ENCODE measurements at regions not wholly inside any gene's neighbourhood (a gene's known extent, or its start where the extent isn't known, plus 50 kb on each side); places are given as distances from the start of the nearest gene placed in this dataset.

DNA sequence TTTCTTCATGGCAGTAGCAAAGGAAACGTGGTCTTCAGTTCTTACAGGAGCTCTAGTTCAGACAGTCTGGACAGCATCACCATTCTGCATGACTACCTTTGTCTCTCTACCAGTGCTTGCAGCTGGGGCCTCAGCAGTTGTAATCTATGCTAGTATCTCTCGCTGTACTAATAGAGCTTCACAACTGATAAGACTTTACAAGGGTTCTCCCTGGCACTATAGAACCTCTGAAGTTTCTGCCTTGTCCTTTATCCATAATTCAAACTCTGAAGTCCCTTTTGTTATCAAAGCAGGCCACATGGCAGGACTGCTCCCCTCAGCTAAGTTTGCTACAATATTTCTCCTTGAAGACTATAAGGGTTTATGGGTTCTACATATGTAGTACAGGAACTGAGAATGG lies 842.1 kb upstream of the ADGRB3 start:
- ChIA-PET POLR2A (ENCODE audit: partially characterized antibody) (no interaction called here), CTCF (ENCODE audit: partially characterized antibody) (no interaction called here)
- DNase-seq (ENCODE audit: low read depth in 1 of 2, low spot score in 2 of 2) = no peak
- WGBS, 2 experiments (ENCODE audit: extremely low coverage in 1 of 2, insufficient coverage in 1 of 2, insufficient read length in 1 of 2, insufficient replicate concordance in 2 of 2, low coverage in 1 of 2, low lambda C conversion rate in 2 of 2, missing lambda C conversion rate in 1 of 2) = 96% methylated on average over 2 of the region's 2 CpGs; no CpG with 5 or more reads in 1 of the 2 experiments
- H2BK120ac ChIP-seq (replicated peaks; ENCODE audit: low read depth, low read length) = no peak overlapping the region
- no peak overlapping the region for H3K27ac ChIP-seq (ENCODE audit: low read depth, low read length)
- no peak overlapping the region for H4K8ac ChIP-seq (ENCODE audit: extremely low read depth, insufficient read depth, low read length)
- no peak overlapping the region for H3K23ac ChIP-seq (ENCODE audit: insufficient read length)
- no peak overlapping the region for H3K4me2 ChIP-seq (ENCODE audit: insufficient read depth in 1 of 2, low read depth in 2 of 2, low read length in 2 of 2)
- FAIRE-seq = no peak
- no peaks in the 10 kb centered on the region for H3K27me3 ChIP-seq (replicated peaks in 1 of 4; ENCODE audit: control insufficient read depth in 3 of 4, extremely low read depth in 1 of 4, insufficient read depth in 3 of 4, low read length in 3 of 4)
- no peaks in the 10 kb centered on the region for H3K9me3 ChIP-seq (ENCODE audit: insufficient read depth in 2 of 2, low read depth in 1 of 2, low read length in 1 of 2)
- no peak overlapping the region for H3K4me3 ChIP-seq (ENCODE audit: extremely low read depth in 1 of 4, insufficient read depth in 2 of 4, low read depth in 3 of 4, low read length in 4 of 4)
- H3K56ac ChIP-seq (replicated peaks; ENCODE audit: insufficient read length, low read depth, low read length) = no peak overlapping the region
- no peaks in the 10 kb centered on the region for H4K20me1 ChIP-seq (replicated peaks in 1 of 2; ENCODE audit: control insufficient read depth in 1 of 2, insufficient read depth in 2 of 2, low read length in 2 of 2)
- no peak overlapping the region for H4K5ac ChIP-seq (ENCODE audit: insufficient read length, low read depth, low read length)
- H2BK5ac ChIP-seq (ENCODE audit: low read depth, low read length) = no peak overlapping the region
- peaks cover 0 to 4% (median 0%) of the 10 kb centered on the region in 4 experiments; a peak in 2 of 7 replicates for H3K4me1 ChIP-seq (replicated peaks in 1 of 4; ENCODE audit: control insufficient read depth in 3 of 4, insufficient read depth in 4 of 4, low read length in 3 of 4)
- H3K9ac ChIP-seq (replicated peaks in 1 of 4; ENCODE audit: extremely low read depth in 1 of 4, low read depth in 3 of 4, low read length in 3 of 4) = no peak overlapping the region
- H2BK12ac ChIP-seq (ENCODE audit: low read depth, low read length) = no peak overlapping the region
- H3K23me2 ChIP-seq (ENCODE audit: low read depth, low read length) = no peaks in the 10 kb centered on the region
- no peak overlapping the region for H3K4ac ChIP-seq (replicated peaks; ENCODE audit: insufficient read length, low read depth, low read length)
- H3K79me1 ChIP-seq (ENCODE audit: low read depth, low read length) = no peaks in the 10 kb centered on the region
- H3K79me2 ChIP-seq (ENCODE audit: control insufficient read depth in 1 of 2, insufficient read depth in 2 of 2, low read length in 2 of 2) = no peaks in the 10 kb centered on the region
- H3K14ac ChIP-seq (ENCODE audit: insufficient read length) = no peak overlapping the region
- H2AFZ ChIP-seq (ENCODE audit: low read length) = peak overlapping the region; percentile 23; the same call in 1 of the 2 replicates
- no peak overlapping the region for H2AK5ac ChIP-seq (ENCODE audit: low read depth, low read length)
- no peak overlapping the region for H2BK15ac ChIP-seq (ENCODE audit: low read length)
- H3K18ac ChIP-seq (ENCODE audit: extremely low read depth, low read length) = no peak overlapping the region
- no peaks in the 10 kb centered on the region for H3K36me3 ChIP-seq (ENCODE audit: control insufficient read depth in 2 of 4, insufficient read depth in 4 of 4, low read length in 3 of 4)
- no peak overlapping the region for H2BK20ac ChIP-seq (ENCODE audit: low read length)
- H4K91ac ChIP-seq (replicated peaks; ENCODE audit: insufficient read length, low read length) = no peak overlapping the region
- TF ChIP-seq SAP30 (IDR thresholded peaks at IDR 0.05; ENCODE audit: insufficient read depth, insufficient replicate concordance, low read length) = no peak
- no peak for TF ChIP-seq CHD2 (IDR thresholded peaks at IDR 0.05; ENCODE audit: low read length)
- TF ChIP-seq KDM1A (IDR thresholded peaks at IDR 0.05; ENCODE audit: borderline replicate concordance, low read length) = no peak
- no peak for TF ChIP-seq ZNF274 (IDR thresholded peaks at IDR 0.05; ENCODE audit: borderline replicate concordance, extremely low read depth, low read length)
- no peak for TF ChIP-seq EP300 (IDR thresholded peaks at IDR 0.05; ENCODE audit: borderline replicate concordance in 1 of 2, low read depth in 2 of 2, low read length in 2 of 2)
- no peak for TF ChIP-seq YY1 (IDR thresholded peaks at IDR 0.05; ENCODE audit: low read depth, low read length)
- TF ChIP-seq EZH2 (IDR thresholded peaks at IDR 0.05; ENCODE audit: low read depth, low read length, severe bottlenecking) = no peak
- no peak for TF ChIP-seq NRF1 (IDR thresholded peaks at IDR 0.05; ENCODE audit: low read depth, low read length)
- no peak for TF ChIP-seq JUN (IDR thresholded peaks at IDR 0.05; ENCODE audit: low read depth, low read length)
- TF ChIP-seq, protein P1, sequence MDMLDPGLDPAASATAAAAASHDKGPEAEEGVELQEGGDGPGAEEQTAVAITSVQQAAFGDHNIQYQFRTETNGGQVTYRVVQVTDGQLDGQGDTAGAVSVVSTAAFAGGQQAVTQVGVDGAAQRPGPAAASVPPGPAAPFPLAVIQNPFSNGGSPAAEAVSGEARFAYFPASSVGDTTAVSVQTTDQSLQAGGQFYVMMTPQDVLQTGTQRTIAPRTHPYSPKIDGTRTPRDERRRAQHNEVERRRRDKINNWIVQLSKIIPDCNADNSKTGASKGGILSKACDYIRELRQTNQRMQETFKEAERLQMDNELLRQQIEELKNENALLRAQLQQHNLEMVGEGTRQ (IDR thresholded peaks at IDR 0.05; ENCODE audit: low read length) = no peak
- TF ChIP-seq SIX5 (IDR thresholded peaks at IDR 0.05; ENCODE audit: low read depth, low read length) = no peak
- no peak for TF ChIP-seq MAFK (IDR thresholded peaks at IDR 0.05; ENCODE audit: low read depth, low read length)
- no peak for TF ChIP-seq POLR2AphosphoS5 (IDR thresholded peaks at IDR 0.05; ENCODE audit: low read depth, low read length)
- TF ChIP-seq SUZ12 (IDR thresholded peaks at IDR 0.05; ENCODE audit: low read length) = no peak
- TF ChIP-seq TCF12 (IDR thresholded peaks at IDR 0.05; ENCODE audit: low read depth, low read length) = no peak

All from H1 (cell line).